SK-N-SH (cell line): ENCODE measurements at regions not wholly inside any gene's neighbourhood (a gene's known extent, or its start where the extent isn't known, plus 50 kb on each side); places are given as distances from the start of the nearest gene placed in this dataset.

Source experiments
- CTCF ChIA-PET: fragments of 300-600, 350-600 bp; formaldehyde crosslinking; extraction: SDS; loops from one replicate; lab custom pipeline; 2021; lab: Yijun Ruan, JAX
- POLR2A ChIA-PET: fragments of 350-600 bp; sonication (Branson Sonifier 250); formaldehyde crosslinking; extraction: SDS; loops from one replicate; lab custom pipeline; 2020; ENCODE audit warnings: antibody characterized with exemption, inconsistent platforms; lab: Yijun Ruan, JAX
- DNase-seq: peaks from one replicate; pipeline ENCODE4 v3.0.0; 2012
- H2AFZ ChIP-seq: fragments of 200-600 bp; sonication (generic); 2 replicates; pipeline ENCODE4 v1.8.1; 2016; ENCODE audit warnings: antibody characterized with exemption, mild to moderate bottlenecking, low read depth
- H3F3A ChIP-seq: fragments of 200-600 bp; sonication (generic); replicated peaks from 2 replicates; pipeline ENCODE3; 2016; ENCODE audit warnings: antibody characterized with exemption, mild to moderate bottlenecking; ENCODE audit not compliant: insufficient read depth
- H3K27ac ChIP-seq, 2 experiments: fragments of 200-500 bp in 1 of 2; fragments of 200-600 bp in 1 of 2; sonication (Bioruptor generic) in 1 of 2; sonication (generic), shearing (Covaris generic) in 1 of 2; 2 replicates each; pipeline versions ENCODE4 v1.5.1 to v1.6.1; 2014 to 2016; ENCODE audit warnings: low read depth in 2 of 2, inconsistent platforms in 1 of 2, low read length in 1 of 2, mild to moderate bottlenecking in 1 of 2, mixed read lengths in 1 of 2
- H3K27me3 ChIP-seq: fragments of 200-600 bp; sonication (generic), shearing (Covaris generic); 2 replicates; pipeline ENCODE4 v1.6.1; 2016; ENCODE audit warnings: mixed run types; ENCODE audit not compliant: insufficient read depth
- H3K36me3 ChIP-seq, 2 experiments: fragments of 200-500 bp in 1 of 2; fragments of 200-600 bp in 1 of 2; sonication (Bioruptor generic) in 1 of 2; sonication (generic) in 1 of 2; replicated peaks in 1 of 2; 2 replicates each; pipeline versions ENCODE3 to v1.5.1; 2014 to 2016; ENCODE audit warnings: low read length in 1 of 2, mild to moderate bottlenecking in 1 of 2; ENCODE audit not compliant: insufficient read depth in 2 of 2, control insufficient read depth in 1 of 2
- H3K4me1 ChIP-seq, 2 experiments: fragments of 200-500 bp in 1 of 2; fragments of 200-600 bp in 1 of 2; sonication (Bioruptor generic) in 1 of 2; sonication (generic), shearing (Covaris generic) in 1 of 2; 2 replicates each; pipeline versions ENCODE4 v1.5.1 to v1.6.1; 2014 to 2016; ENCODE audit warnings: low read depth in 1 of 2, low read length in 1 of 2, mixed run types in 1 of 2; ENCODE audit not compliant: insufficient read depth in 2 of 2, control insufficient read depth in 1 of 2
- H3K4me2 ChIP-seq: fragments of 200-600 bp; sonication (generic), shearing (Covaris generic); 2 replicates; pipeline ENCODE4 v1.6.1; 2017; ENCODE audit warnings: mixed run types
- H3K4me3 ChIP-seq, 2 experiments: fragments of 200-500 bp in 1 of 2; fragments of 200-600 bp in 1 of 2; sonication (Bioruptor generic) in 1 of 2; sonication (generic), shearing (Covaris generic) in 1 of 2; 2 replicates each; pipeline versions ENCODE4 v1.5.1 to v1.8.1; 2014 to 2016; ENCODE audit warnings: low read depth in 2 of 2, inconsistent platforms in 1 of 2, low read length in 1 of 2, mild to moderate bottlenecking in 1 of 2, mixed read lengths in 1 of 2, moderate library complexity in 1 of 2
- H3K79me2 ChIP-seq: fragments of 200-600 bp; sonication (generic); 2 replicates; pipeline ENCODE4 v1.8.1; 2017; ENCODE audit warnings: mild to moderate bottlenecking; ENCODE audit not compliant: insufficient read depth
- H3K9ac ChIP-seq: fragments of 200-600 bp; sonication (generic); 2 replicates; pipeline ENCODE4 v1.6.1; 2017; ENCODE audit warnings: mixed run types
- H3K9me2 ChIP-seq: fragments of 200-600 bp; sonication (generic); 2 replicates; pipeline ENCODE4 v1.6.1; 2017; ENCODE audit warnings: mixed run types
- H3K9me3 ChIP-seq: fragments of 200-600 bp; sonication (generic); 2 replicates; pipeline ENCODE4 v1.6.1; 2017; ENCODE audit warnings: mixed run types, mild to moderate bottlenecking, moderate library complexity
- H4K20me1 ChIP-seq: fragments of 200-600 bp; sonication (generic); 2 replicates; pipeline ENCODE4 v1.6.1; 2017; ENCODE audit warnings: mild to moderate bottlenecking, mixed run types; ENCODE audit not compliant: insufficient read depth
- ELF1 ChIP-seq: IDR thresholded peaks from 2 replicates; pipeline ENCODE4 v1.4.0; 2012
- EP300 ChIP-seq, 2 experiments: IDR thresholded peaks; 2 replicates each; pipeline versions ENCODE4 v1.4.0 to v1.6.1; 2012; ENCODE audit warnings: borderline replicate concordance in 1 of 2, low read depth in 1 of 2, low read length in 1 of 2
- FOXM1 ChIP-seq: IDR thresholded peaks from 2 replicates; pipeline ENCODE4 v1.4.0; 2012; ENCODE audit warnings: low read depth, mild to moderate bottlenecking
- IRF3 ChIP-seq: fragments of 150-350 bp; IDR thresholded peaks from 2 replicates; pipeline ENCODE4 v1.6.1; 2016; ENCODE audit warnings: mild to moderate bottlenecking, low read depth, low read length
- MEF2A ChIP-seq: IDR thresholded peaks from 2 replicates; pipeline ENCODE4 v1.4.0; 2012; ENCODE audit warnings: low read depth, borderline replicate concordance
- MXI1 ChIP-seq: IDR thresholded peaks from 2 replicates; pipeline ENCODE4 v1.6.1; 2012; ENCODE audit warnings: mild to moderate bottlenecking, low read depth, low read length, improper control_type of control experiment
- NRF1 ChIP-seq: IDR thresholded peaks from 2 replicates; pipeline ENCODE4 v1.6.1; 2012; ENCODE audit warnings: low read depth, mild to moderate bottlenecking, low read length
- POLR2AphosphoS5 ChIP-seq: IDR thresholded peaks from 2 replicates; pipeline ENCODE4 v1.6.1; 2012; ENCODE audit warnings: low read depth, low read length
- RXRA ChIP-seq: IDR thresholded peaks from 2 replicates; pipeline ENCODE4 v1.4.0; 2012; ENCODE audit warnings: low read depth, mild to moderate bottlenecking, borderline replicate concordance
- SMC3 ChIP-seq: IDR thresholded peaks from 2 replicates; pipeline ENCODE4 v1.6.1; 2012; ENCODE audit warnings: low read depth, low read length, improper control_type of control experiment
- TAF1 ChIP-seq: IDR thresholded peaks from 2 replicates; pipeline ENCODE4 v1.6.1; 2012; ENCODE audit warnings: low read depth, mild to moderate bottlenecking, low read length, moderate library complexity, borderline replicate concordance
- TCF12 ChIP-seq: IDR thresholded peaks from 2 replicates; pipeline ENCODE4 v1.4.0; 2012
- TEAD4 ChIP-seq: IDR thresholded peaks from 2 replicates; pipeline ENCODE4 v1.4.0; 2012; ENCODE audit warnings: mild to moderate bottlenecking, borderline replicate concordance; ENCODE audit not compliant: insufficient read depth
- USF1 ChIP-seq: IDR thresholded peaks from 2 replicates; pipeline ENCODE4 v1.4.0; 2012; ENCODE audit warnings: low read depth, borderline replicate concordance
- USF2 ChIP-seq: fragments of 150-350 bp; IDR thresholded peaks from 2 replicates; pipeline ENCODE4 v1.6.1; 2017; ENCODE audit warnings: antibody characterized with exemption, low read length, low read depth, borderline replicate concordance
- WGBS: methylation state at CpG from one replicate; pipeline ENCODE4 v1.1.6; 2017; ENCODE audit warnings: low lambda C conversion rate; 5-methylcytosine and 5-hydroxymethylcytosine counted together
- TF ChIP-seq, protein P1 (sequence below): fragments of 200-600 bp; sonication (generic); IDR thresholded peaks from 2 replicates; pipeline ENCODE4 v1.6.1; 2017; ENCODE audit warnings: antibody characterized with exemption, mild to moderate bottlenecking, moderate library complexity

GRCh38 chr12:17489452-17489851 is 600.5 kb downstream of the RERGL start:
- H3K4me3 ChIP-seq = no peak overlapping the region
- CTCF ChIA-PET = no interaction called here
- H3F3A ChIP-seq = no peaks in the 10 kb centered on the region

More at GRCh38 chr12:17489452-17489851, 600.5 kb downstream of the RERGL start:
- Histone ChIP-seq H3K9ac (no peak overlapping the region), H3K27ac (no peak overlapping the region), H3K4me1 (no peaks in the 10 kb centered on the region), H3K79me2 (no peaks in the 10 kb centered on the region), H4K20me1 (no peaks in the 10 kb centered on the region), H3K4me2 (no peak overlapping the region), H2AFZ (no peak overlapping the region), H3K36me3 (no peaks in the 10 kb centered on the region), H3K9me3 (no peaks in the 10 kb centered on the region), H3K27me3 (no peaks in the 10 kb centered on the region), H3K9me2 (no peaks in the 10 kb centered on the region)
- DNase-seq = no peak
- 7% methylated on average over 4 of the region's 4 CpGs for WGBS
- POLR2A ChIA-PET = no interaction called here
- TF ChIP-seq RXRA (no peak), MXI1 (no peak), EP300 (IDR thresholded peaks at IDR 0.05; ENCODE audit: borderline replicate concordance in 1 of 2, low read depth in 1 of 2, low read length in 1 of 2) (no peak), TEAD4 (no peak), IRF3 (no peak), NRF1 (no peak), MEF2A (no peak), USF1 (no peak), TCF12 (no peak), TAF1 (no peak), SMC3 (no peak), ELF1 (no peak), USF2 (no peak), POLR2AphosphoS5 (no peak), FOXM1 (no peak)
- TF ChIP-seq, protein P1, sequence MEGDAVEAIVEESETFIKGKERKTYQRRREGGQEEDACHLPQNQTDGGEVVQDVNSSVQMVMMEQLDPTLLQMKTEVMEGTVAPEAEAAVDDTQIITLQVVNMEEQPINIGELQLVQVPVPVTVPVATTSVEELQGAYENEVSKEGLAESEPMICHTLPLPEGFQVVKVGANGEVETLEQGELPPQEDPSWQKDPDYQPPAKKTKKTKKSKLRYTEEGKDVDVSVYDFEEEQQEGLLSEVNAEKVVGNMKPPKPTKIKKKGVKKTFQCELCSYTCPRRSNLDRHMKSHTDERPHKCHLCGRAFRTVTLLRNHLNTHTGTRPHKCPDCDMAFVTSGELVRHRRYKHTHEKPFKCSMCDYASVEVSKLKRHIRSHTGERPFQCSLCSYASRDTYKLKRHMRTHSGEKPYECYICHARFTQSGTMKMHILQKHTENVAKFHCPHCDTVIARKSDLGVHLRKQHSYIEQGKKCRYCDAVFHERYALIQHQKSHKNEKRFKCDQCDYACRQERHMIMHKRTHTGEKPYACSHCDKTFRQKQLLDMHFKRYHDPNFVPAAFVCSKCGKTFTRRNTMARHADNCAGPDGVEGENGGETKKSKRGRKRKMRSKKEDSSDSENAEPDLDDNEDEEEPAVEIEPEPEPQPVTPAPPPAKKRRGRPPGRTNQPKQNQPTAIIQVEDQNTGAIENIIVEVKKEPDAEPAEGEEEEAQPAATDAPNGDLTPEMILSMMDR = no peak
